ENCODE measurements at regions not wholly inside any gene's neighbourhood (a gene's known extent, or its start where the extent isn't known, plus 50 kb on each side); places are given as distances from the start of the nearest gene placed in this dataset.
A peak's percentile ranks its signal among the peaks of the same experiment; 100 is the strongest.

- TF ChIP-seq CTCF (conservative IDR thresholded peaks at IDR 0.05; ENCODE audit: low read depth) = no peak
- H3K27ac ChIP-seq = no peak overlapping the region
- ChIA-PET POLR2A (ENCODE audit: low non-redundant PET) (no interaction called here), CTCF (no interaction called here)
- DNase-seq (ENCODE audit: low spot score) = no peak
Measured at GRCh38 chr15:27702581-27702980, 396.5 kb downstream of the OCA2 start.

GRCh38 chr15:27701956-27702355 is 397.2 kb downstream of the OCA2 start:
- TF ChIP-seq CTCF (conservative IDR thresholded peaks at IDR 0.05; ENCODE audit: low read depth) = no peak
- DNase-seq (ENCODE audit: low spot score) = no peak
- H3K27ac ChIP-seq = no peak overlapping the region
- ChIA-PET POLR2A (ENCODE audit: low non-redundant PET) (no interaction called here), CTCF (no interaction called here)

- no peak overlapping the region for H3K27ac ChIP-seq
- CTCF ChIA-PET = no interaction called here
- no peak for DNase-seq (ENCODE audit: low spot score)
- POLR2A ChIA-PET (ENCODE audit: low non-redundant PET) = no interaction called here
- TF ChIP-seq CTCF (conservative IDR thresholded peaks at IDR 0.05; ENCODE audit: low read depth) = no peak
Measured at GRCh38 chr15:27701014-27701413, 398.1 kb downstream of the OCA2 start.

- H3K27ac ChIP-seq = no peak overlapping the region
- ChIA-PET CTCF (no interaction called here), POLR2A (ENCODE audit: low non-redundant PET) (no interaction called here)
- DNase-seq (ENCODE audit: low spot score) = no peak
- no peak for TF ChIP-seq CTCF (conservative IDR thresholded peaks at IDR 0.05; ENCODE audit: low read depth)
Measured at GRCh38 chr15:27699699-27700098, 399.4 kb downstream of the OCA2 start.

- ChIA-PET POLR2A (ENCODE audit: low non-redundant PET) (no interaction called here), CTCF (no interaction called here)
- no peak for TF ChIP-seq CTCF (conservative IDR thresholded peaks at IDR 0.05; ENCODE audit: low read depth)
- DNase-seq (ENCODE audit: low spot score) = no peak
- no peak overlapping the region for H3K27ac ChIP-seq
Measured at GRCh38 chr15:27696530-27696929, 402.6 kb downstream of the OCA2 start.

- POLR2A ChIA-PET (ENCODE audit: low non-redundant PET) = no interaction called here
- no peak overlapping the region for H3K27ac ChIP-seq
- DNase-seq (ENCODE audit: low spot score) = no peak
- TF ChIP-seq CTCF (conservative IDR thresholded peaks at IDR 0.05; ENCODE audit: low read depth) = no peak
- CTCF ChIA-PET = no interaction called here
Measured at GRCh38 chr15:27695726-27696125, 403.4 kb downstream of the OCA2 start.

GRCh38 chr15:27694506-27695087 is 404.5 kb downstream of the OCA2 start:
- DNase-seq (ENCODE audit: low spot score) = peak; percentile 10
- POLR2A ChIA-PET (ENCODE audit: low non-redundant PET) = no interaction called here
- no peak overlapping the region for H3K27ac ChIP-seq
- CTCF ChIA-PET = interaction anchor here (0.6 kb wide), 1 partner anchor 10 kb away, joined by 3 read pairs; no protein-coding TSS in a partner anchor
- TF ChIP-seq CTCF (conservative IDR thresholded peaks at IDR 0.05; ENCODE audit: low read depth) = no peak

All from RWPE1 (cell line).